RKO (cell line): ENCODE measurements at regions not wholly inside any gene's neighbourhood (a gene's known extent, or its start where the extent isn't known, plus 50 kb on each side); places are given as distances from the start of the nearest gene placed in this dataset.
A peak's percentile ranks its signal among the peaks of the same experiment; 100 is the strongest.

ENCODE experiments used
- DNase-seq: peaks from one replicate; pipeline ENCODE4 v3.0.0-alpha.2; 2016; ENCODE audit warnings: low spot score

DNA sequence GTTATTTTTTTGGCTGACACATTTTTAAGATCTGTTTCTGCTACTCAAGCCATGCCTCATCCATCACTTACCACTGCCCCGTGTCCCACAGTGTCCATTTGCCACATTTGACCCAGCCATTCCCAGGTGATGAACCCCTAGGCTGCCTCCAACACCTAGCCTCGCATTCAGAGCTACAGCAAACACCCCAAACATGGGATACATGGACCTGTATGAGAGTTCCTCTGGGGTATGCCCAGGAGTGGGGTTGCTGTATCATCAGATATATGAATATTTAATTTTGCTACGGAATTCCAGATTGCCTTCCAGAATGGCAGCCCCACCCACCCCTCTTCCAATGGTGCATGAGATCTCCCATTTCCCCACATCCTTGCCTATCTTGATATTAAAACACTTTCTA lies 190.1 kb upstream of the RNF32 start:
- DNase-seq, result no peak

- DNase-seq, result no peak
Measured at GRCh38 chr7:156448918-156449317, 191.7 kb upstream of the RNF32 start.

DNA sequence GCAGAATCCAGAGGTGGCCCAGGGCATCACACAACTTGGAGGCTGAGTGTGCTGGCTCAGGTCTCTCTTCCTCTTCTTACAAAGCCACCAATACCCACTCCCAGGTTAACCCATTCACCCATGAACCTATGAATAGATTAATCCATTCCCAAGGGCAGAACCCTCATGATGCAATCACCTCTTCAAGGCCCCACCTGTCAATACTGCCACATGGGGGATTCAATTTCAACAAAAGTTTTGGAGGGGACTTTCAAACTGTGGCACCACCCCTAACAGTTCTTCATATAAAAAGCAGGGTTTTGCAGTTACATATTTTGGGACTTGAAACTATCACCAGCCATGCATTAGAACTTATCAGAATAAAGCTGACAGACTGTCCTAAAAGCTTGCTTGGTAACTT lies 193.6 kb upstream of the RNF32 start:
- DNase-seq, result no peak

- DNase-seq, result no peak
Measured at GRCh38 chr7:156445997-156446761, 194.4 kb upstream of the RNF32 start.

- no peak for DNase-seq
Measured at GRCh38 chr7:156442516-156442915, 198.1 kb upstream of the RNF32 start.

GRCh38 chr7:156440456-156440855 lies 200.1 kb upstream of the RNF32 start:
- DNase-seq, result no peak

DNA sequence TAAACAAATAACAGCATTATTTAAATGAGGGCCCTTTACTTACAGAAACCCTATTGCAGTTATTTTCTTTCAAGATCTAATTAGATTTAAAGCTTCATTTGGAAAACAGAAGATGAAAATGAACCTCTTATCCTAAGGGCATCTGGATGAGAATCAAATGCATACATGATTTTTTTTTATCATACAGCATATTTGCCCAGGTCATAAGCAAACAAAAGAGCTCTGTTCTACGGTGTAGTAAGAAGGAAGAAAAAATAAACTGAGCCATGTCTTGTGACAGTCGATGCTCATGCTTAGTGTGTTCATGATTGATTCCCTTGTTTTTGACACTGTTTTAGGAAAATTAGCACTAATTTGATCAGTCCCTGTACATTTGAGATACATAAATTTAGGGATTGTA lies 202.6 kb upstream of the RNF32 start:
- no peak for DNase-seq

DNA sequence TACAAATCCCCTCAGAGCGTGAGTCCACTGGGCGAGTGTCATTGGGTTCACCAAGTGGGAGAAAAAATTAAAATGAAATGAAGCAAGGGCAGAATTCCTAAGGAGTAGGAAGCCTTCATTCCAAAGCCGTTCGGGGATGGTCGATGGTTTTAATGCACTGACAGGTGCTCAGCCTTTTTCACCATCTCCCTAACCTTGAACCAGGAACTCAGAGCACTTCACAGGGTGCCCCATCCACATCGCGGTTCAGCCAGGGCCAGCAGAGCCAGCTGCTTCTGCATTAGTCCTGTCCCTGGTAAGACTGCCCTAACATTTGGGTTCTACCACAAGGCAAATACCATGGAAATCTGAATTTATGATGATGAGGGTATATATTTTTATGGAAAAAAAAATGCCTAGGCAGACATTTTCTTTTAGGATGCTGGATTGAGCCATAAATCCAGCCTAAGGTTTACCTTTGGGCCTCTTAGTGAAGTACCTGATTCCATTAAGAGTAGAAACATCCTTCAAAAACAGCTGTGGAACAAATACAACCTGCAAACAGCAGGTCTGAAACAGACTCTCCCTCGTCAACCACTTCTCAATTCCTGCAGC lies 203.5 kb upstream of the RNF32 start:
- DNase-seq, result no peak

GRCh38 chr7:156435486-156436231 lies 204.9 kb upstream of the RNF32 start:
- DNase-seq, result no peak

- no peak for DNase-seq
Measured at GRCh38 chr7:156434706-156435105, 205.9 kb upstream of the RNF32 start.

DNA sequence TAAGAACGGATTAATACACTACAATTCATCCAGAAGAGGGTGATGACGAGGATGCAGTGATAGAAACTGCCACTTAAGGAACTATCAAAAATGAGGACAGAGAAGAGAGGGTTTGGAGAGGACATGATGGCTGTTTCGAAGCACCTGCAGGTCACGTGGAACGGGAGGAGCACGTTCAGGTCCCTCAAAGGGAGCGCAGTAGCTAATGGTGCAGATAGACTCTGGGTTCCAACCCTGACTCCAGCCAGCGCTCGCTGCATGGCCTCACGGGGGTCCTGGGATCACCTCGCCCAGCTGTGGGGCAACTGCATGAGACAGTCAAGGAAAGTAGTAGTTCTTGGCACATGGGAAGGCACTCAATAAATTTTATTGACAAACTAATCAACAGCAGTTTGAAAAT lies 208.6 kb upstream of the RNF32 start:
- no peak for DNase-seq

DNA sequence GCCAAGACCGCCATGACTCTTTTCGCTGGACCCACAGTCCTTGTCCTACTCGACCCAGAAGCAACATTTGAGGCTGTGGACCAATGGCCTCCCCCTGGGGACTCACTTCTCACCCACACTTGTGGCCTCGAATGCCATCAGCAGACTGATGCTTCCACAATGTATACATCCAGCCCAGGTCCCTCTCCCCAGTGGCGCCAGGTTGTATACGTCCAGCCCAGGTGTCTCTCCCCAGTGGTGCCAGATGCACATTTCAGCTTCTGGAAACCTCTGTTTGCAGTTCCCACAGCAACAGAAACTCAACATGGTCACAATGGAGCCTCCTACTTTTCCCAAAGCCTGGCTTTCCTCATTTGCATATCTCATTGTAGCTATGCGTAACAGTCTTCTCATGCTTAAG lies 210.5 kb upstream of the RNF32 start:
- no peak for DNase-seq

DNA sequence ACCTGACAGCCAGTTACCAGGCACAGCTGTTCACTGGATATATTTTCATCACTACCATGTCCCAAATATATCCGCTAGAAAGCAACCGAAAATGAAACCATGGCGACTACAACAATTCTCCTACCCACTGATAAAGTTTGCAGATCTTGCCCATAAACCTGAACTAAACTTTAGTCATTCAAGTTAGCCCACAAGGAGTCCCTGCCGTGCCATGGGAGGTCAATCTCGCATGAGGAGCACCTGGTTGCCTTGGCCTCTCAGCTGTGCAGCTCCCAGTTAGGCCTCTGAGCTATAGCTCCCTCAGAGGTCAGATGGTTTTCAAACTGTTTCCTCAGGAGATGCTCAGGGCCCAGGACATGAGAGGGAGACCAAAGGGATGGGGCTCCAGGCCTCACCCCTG lies 211.1 kb upstream of the RNF32 start:
- no peak for DNase-seq

DNA sequence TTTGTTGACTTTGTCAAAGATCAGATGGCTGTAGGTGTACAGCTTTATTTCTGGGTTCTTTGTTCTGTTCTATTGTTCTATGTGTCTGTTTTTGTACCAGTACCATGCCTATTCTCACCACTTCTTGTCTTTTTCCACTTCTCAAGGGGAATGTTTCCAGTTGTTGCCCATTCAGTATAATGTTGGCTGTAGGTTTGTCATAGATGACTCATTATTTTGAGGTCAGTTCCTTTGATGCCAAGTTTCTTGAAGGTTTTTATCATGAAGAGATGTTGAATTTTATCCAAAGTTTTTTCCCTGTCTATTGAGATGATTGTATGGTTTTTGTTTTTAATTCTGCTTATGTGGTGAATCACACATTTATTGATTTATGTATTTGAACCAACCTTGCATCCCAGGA lies 216.7 kb upstream of the RNF32 start:
- DNase-seq, result peak; percentile 59

DNA sequence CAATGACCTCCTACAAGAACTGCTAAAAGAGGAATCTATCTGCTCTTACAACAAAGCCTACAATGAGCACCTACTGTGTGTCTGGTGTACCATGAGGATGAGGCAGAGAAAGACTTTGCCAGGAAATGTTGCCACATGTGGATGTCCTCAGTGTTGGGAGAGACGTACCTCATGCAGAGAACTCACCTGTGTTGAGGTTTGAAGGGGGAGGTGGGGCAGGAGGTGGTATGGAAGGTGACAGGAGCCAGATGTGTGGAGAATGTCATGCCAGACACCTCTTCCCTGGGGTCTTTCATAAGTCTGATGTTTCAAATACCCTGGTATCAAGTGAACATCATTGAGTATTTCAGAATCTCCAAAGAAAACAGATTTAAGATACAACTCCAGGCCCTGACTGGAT lies 220.1 kb upstream of the RNF32 start:
- no peak for DNase-seq

DNA sequence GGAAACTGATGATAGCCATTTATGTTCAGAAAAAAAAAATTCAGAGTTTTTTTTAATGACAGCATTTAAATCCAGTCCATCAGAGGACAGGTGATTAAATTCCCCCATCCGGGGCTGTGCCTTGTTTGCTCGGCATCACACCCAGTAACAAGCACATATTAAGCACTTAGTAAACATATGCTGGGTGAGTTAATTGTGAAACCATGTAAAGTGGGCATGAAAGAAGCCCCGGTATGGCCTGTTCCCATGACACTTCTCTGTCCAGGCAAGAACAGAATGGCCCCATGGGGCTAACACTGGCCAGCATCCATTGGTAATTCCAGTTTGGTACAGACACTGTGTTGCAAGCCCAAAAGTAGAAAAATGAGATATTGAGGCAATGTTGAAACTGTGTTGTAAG lies 220.8 kb upstream of the RNF32 start:
- DNase-seq, result no peak

DNA sequence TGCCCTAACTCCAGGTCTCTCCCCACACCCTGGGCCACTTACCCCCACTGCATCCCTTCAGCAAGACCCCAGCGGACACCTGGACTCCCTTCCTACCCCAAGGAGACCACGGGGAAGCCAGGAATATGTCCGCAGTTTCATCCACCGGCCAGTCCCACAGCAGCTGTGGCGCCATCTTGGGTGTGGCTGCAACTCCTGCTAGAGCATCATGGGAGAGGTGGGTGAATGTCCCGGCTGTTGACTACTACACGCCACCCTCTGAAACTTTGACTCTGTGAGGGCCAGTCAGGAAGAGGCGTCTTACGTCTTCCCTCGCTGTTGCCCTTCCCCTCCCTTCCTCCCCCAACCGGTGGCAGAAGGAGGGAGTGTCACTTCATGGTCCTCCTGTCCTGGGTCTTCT lies 238.3 kb upstream of the RNF32 start:
- no peak for DNase-seq

DNA sequence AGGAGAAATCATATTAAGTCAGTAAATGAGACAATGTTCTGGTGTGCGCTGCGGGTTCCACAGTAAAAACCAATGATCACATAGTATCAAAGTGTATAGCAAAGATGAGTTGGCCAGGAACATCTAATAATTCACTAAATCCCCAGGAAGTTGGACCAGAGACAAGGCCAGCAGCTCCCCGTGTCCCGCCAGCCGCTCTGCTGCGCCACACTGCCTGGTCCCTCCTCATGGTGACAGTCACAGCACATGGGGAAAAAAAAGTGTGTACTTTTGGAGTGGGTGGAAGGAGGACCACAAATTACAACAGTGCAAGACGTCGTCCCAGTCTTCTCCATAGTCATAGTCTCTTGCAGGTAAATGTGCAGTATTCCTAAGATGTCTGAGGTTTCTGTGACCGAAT lies 239.0 kb upstream of the RNF32 start:
- no peak for DNase-seq

GRCh38 chr7:156400046-156400445 lies 240.5 kb upstream of the RNF32 start:
- no peak for DNase-seq

DNA sequence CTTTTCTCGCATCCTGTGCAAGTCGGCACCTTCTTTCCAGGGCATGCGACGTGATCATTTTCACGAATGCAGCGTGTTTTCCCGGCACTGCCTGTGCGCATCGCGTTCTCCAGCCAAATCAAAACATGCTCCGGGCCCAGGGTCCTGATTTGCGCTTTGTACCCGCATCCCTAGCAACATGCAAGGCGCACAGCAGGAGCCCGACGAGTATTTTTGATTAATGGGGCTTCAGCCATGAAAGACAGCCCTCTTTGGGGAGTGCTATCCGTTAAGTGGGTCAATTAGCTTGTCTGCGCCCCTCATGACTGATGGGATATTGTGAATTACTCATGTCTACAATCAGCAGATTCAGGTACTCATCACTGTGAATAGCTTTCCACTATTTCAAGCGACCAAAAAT lies 243.3 kb upstream of the RNF32 start:
- no peak for DNase-seq

- DNase-seq, result no peak
Measured at GRCh38 chr7:156389116-156389692, 251.4 kb upstream of the RNF32 start.

GRCh38 chr7:156386097-156386496 lies 254.5 kb upstream of the RNF32 start:
- DNase-seq, result peak; percentile 12

- no peak for DNase-seq
Measured at GRCh38 chr7:156384706-156385105, 255.9 kb upstream of the RNF32 start.
